Upper lobe of left lung (tissue), 4 donors: ENCODE measurements at regions not wholly inside any gene's neighbourhood (a gene's known extent, or its start where the extent isn't known, plus 50 kb on each side); places are given as distances from the start of the nearest gene placed in this dataset.

Source experiments
- CTCF ChIP-seq, 6 experiments: fragments of 450-650 bp in 4 of 6; fragments of 200-600 bp in 2 of 6; sonication (generic) in 2 of 6; IDR thresholded peaks; one replicate each; pipeline ENCODE4 v1.5.1; 2016 to 2019; ENCODE audit warnings: antibody characterized with exemption in 6 of 6
- EP300 ChIP-seq, 4 donors: sonication (generic); formaldehyde crosslinking; IDR thresholded peaks; one replicate each; pipeline ENCODE4 v1.5.1; 2017; ENCODE audit warnings: antibody characterized with exemption in 4 of 4, control low read depth in 2 of 4
- POLR2A ChIP-seq, 4 donors: fragments of 450-650 bp; IDR thresholded peaks; one replicate each; pipeline ENCODE4 v1.5.1; 2016 to 2017; ENCODE audit warnings: antibody characterized with exemption in 4 of 4, mild to moderate bottlenecking in 2 of 4
- POLR2AphosphoS5 ChIP-seq, 2 donors: sonication (generic); formaldehyde crosslinking; IDR thresholded peaks; one replicate each; pipeline ENCODE4 v1.5.1; 2017; ENCODE audit warnings: antibody characterized with exemption in 2 of 2

- no peak for TF ChIP-seq CTCF (IDR thresholded peaks at IDR 0.05)
- TF ChIP-seq POLR2A (IDR thresholded peaks at IDR 0.05), result no peak
- no peak for TF ChIP-seq POLR2AphosphoS5 (IDR thresholded peaks at IDR 0.05)
- no peak for TF ChIP-seq EP300 (IDR thresholded peaks at IDR 0.05)
These were observed 629.6 kb upstream of the HTR2C start for GRCh38 chrX:113954297-113954696.
